HG03460 (cell line): ENCODE measurements at regions not wholly inside any gene's neighbourhood (a gene's known extent, or its start where the extent isn't known, plus 50 kb on each side); places are given as distances from the start of the nearest gene placed in this dataset.
"Not testable (repeated sequence)": the region's sequence is repeated elsewhere in the genome, so short reads cannot be mapped to it uniquely, and the experiment has no call there.

Experiments used
- ATAC-seq: cut with Tn5 transposase; IDR thresholded peaks from one replicate; pipeline ENCODE4 v1.9.1; 2021; ENCODE audit not compliant: unreplicated experiment

DNA sequence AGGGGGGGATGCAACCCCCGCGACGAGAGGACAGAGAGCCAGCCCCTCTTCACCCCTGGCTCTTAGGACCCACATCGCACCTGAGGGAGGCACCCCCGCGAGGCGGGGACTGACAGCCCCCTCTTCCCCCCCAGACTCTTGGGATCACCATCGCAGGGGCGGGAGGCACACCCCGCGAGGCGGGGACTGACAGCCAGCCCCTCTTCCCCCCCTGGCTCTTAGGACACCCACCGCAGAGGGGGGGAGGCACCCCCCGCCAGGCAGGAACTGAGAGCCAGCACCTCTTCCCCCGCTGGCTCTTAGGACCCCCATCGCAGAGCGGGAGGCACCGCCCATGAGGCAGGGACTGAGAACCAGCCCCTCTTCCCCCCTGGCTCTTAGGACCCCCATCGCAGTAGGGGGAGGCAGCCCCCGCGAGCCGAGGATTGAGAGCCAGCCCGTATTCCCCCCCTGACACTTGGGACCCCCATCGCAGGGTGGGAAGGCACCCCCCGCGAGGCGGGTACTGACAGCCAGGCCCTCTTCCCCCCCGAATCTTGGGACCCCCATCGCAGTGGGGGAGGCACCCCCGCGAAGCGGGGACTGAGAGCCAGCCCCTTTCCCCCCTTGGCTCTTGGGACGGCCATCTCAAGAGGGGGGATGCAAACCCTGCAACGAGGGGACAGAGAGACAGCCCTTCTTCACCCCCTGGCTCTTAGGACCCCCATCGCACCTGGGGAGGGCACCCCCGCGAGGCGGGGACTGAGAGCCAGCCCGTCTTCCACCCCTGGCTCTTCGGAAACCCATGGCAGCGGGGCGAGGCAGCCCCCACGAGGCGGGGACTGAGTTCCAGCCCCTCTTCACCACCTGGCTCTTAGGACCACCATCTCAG, 2425.1 kb upstream of the PCDH20 start:
- no peak for ATAC-seq

DNA sequence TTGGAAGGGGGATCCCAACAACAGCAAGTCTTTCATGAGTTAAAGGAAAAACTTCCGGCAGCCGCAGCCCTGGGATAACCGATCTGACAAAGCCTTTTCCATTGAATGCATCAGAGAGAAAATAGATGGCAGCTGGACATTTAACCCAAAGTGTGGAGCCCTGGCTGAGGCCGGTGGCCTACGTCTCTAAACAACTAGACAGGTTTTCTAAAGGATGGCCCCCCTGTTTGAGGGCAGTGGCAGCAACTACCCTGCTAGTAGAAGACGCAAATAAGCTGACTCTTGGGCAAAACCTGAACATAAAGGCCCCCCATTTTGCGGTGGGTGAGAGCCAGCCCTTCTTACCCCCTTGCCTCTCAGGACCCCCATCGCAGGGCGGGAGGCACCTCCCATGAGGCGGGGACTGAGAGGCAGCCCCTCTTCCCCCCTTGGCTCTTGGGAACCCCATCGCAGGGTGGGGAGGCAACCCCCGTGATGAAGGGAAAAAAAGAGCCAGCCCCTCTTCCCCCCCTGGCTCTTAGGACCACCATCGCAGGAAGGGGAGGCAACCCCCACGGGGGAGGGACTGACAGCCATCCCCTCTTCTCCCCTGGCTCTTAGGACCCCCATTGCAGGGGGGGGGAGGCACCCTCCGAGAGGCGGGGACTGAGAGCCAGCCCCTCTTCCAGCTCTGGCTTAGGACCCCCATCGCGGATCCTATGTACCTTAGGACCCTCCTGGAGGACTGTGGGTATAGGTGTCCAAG, 2422.9 kb upstream of the PCDH20 start:
- no peak for ATAC-seq

DNA sequence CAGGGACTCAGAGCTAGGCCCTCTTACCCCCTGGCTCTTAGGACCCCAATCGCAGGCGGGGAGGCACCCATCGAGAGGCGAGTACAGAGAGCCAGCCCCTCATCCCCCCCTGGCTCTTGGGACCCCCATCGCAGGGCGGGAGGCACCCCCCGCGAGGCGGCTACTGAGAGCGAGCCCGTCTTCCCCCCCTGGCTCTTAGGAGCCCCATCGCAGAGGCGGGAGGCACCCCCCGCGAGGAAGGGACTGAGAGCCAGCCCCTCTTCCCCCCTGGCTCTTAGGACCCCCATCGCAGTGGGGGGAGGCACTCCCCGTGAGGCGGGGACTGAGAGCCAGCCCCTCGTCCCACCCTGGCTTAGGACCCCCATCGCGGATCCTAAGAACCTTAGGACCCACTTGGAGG, 2422.1 kb upstream of the PCDH20 start:
- not testable (repeated sequence) for ATAC-seq

DNA sequence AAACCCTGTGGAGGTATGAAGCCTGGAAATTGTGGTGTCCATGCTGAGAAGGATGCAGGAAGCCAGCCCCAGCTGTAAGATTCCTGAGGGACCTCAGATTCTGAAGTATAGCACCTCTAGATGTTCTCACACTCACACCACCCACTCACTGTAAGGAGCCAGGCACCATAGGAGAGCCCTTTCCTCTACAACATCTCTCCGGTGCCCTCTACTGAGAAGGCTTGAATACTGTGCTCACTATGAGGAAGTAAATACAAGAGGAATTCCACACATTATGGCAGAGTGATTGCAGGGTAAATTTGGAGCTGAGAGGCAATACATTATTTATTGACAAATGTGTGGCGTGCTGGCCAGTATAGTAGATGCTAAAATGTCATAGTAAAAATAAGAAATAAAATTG, 2414.0 kb upstream of the PCDH20 start:
- not testable (repeated sequence) for ATAC-seq

DNA sequence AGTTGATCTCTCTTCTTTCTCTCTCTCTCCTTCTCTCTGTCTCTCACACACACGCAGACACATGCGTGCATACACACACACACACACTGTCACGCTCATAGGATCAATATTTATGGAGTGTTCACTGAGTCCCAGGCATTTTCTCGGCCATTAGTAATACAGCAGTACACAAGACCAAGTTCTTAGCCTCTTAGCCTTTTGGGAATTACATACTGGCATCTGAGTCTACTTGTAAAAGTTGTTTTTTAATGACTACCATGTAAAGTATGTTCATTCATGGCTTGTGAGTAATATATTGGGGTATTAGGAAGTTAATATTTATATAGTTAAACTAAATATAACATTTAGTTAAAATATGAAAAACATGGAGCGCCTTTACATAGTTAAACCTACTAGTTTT, 2406.1 kb upstream of the PCDH20 start:
- not testable (repeated sequence) for ATAC-seq

DNA sequence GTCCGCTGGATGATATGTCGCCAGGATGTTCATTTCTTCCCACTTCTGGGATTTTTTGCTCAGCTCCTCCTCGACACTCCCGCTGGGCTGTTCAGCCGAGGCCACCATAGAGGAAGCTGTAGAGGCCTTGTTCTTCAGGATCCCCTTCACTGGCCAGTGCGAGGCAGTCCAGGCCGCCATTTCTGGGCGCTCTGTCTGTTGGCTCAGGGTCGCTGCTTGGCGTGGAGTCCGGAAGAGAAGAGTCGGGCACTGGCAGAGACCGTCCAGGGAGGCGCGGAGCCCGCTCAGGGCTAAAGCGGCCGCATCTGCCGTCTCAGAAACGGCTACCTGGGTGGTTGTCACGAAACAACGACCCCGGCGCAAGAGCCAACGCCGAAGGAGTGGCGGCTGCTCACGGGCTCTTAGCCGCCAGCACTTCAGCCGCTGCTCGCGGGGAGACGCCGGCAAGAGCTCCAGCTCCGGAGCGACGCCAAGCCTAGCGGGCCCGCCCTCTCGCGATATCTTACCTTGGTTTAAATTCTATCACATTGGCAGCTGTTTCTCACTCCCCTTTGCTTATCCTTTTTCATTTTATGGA, 2395.9 kb upstream of the PCDH20 start:
- not testable (repeated sequence) for ATAC-seq

DNA sequence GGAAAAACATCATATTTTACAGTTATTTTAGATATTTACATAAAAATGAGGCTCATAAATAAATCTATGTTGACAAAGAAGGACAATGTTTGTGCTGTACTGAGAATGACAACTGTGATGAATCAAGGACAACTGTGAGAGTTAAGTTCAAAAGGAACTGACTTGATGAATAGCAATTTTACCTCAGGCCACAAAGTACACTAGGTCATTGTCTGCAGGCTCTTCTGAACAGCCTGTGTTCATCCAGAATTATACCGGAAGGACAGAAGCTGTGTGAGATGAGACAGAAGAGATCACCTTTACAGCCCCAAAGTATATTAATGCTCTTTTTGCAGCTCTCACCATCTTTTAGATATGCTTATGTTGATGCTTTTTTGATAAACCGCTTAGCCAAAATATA, 2375.5 kb upstream of the PCDH20 start:
- not testable (repeated sequence) for ATAC-seq

DNA sequence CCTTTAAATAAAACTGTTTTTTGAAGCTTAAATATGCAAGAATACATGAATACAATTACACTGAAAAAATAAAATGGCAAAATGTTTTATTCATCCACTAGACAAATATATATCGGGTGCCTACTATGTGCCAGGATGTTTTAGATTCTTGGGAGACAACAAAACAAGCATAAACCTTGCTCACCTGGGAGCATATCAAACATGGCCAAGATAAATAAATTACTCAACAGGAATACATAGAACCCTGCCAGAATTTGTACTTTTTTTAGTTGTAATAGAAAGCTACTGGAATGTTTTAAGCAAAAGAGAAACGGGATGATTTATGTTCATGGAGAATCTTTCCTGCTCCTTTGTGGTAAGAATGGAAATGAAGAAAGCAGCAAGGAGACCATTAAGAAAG, 2358.5 kb upstream of the PCDH20 start:
- ATAC-seq: no peak

DNA sequence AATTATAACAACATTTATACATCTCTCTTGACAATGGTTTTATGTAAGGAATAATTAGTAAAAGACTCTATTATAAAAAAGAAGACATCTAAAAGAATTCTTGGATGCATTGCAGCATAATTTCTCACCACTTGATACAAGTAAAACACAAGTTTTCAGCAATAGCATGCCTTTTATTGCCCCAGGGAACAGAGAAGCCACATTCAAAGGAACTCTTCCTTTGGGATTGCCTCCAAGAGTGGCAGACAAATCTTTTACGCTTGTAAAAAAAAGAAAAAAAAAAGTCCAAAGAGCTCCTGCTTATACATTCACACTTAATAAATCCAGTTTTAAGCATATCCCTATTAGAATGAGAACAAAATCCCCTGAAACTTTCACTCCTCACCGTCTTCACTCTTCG, 2357.8 kb upstream of the PCDH20 start:
- ATAC-seq: no peak

DNA sequence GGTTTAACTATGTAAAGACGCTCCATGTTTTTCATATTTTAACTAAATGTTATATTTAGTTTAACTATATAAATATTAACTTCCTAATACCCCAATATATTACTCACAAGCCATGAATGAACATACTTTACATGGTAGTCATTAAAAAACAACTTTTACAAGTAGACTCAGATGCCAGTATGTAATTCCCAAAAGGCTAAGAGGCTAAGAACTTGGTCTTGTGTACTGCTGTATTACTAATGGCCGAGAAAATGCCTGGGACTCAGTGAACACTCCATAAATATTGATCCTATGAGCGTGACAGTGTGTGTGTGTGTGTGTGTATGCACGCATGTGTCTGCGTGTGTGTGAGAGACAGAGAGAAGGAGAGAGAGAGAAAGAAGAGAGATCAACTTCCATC, 2342.0 kb upstream of the PCDH20 start:
- not testable (repeated sequence) for ATAC-seq

DNA sequence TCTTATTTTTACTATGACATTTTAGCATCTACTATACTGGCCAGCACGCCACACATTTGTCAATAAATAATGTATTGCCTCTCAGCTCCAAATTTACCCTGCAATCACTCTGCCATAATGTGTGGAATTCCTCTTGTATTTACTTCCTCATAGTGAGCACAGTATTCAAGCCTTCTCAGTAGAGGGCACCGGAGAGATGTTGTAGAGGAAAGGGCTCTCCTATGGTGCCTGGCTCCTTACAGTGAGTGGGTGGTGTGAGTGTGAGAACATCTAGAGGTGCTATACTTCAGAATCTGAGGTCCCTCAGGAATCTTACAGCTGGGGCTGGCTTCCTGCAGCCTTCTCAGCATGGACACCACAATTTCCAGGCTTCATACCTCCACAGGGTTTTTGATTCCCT, 2334.2 kb upstream of the PCDH20 start:
- not testable (repeated sequence) for ATAC-seq

DNA sequence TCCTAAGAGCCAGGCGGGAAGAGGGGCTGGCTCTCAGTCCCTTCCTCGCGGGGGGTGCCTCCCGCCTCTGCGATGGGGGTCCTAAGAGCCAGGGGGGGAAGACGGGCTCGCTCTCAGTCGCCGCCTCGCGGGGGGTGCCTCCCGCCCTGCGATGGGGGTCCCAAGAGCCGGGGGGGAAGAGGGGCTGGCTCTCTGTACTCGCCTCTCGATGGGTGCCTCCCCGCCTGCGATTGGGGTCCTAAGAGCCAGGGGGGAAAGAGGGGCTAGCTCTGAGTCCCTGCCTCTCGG, 2326.1 kb upstream of the PCDH20 start:
- ATAC-seq: not testable (repeated sequence)

DNA sequence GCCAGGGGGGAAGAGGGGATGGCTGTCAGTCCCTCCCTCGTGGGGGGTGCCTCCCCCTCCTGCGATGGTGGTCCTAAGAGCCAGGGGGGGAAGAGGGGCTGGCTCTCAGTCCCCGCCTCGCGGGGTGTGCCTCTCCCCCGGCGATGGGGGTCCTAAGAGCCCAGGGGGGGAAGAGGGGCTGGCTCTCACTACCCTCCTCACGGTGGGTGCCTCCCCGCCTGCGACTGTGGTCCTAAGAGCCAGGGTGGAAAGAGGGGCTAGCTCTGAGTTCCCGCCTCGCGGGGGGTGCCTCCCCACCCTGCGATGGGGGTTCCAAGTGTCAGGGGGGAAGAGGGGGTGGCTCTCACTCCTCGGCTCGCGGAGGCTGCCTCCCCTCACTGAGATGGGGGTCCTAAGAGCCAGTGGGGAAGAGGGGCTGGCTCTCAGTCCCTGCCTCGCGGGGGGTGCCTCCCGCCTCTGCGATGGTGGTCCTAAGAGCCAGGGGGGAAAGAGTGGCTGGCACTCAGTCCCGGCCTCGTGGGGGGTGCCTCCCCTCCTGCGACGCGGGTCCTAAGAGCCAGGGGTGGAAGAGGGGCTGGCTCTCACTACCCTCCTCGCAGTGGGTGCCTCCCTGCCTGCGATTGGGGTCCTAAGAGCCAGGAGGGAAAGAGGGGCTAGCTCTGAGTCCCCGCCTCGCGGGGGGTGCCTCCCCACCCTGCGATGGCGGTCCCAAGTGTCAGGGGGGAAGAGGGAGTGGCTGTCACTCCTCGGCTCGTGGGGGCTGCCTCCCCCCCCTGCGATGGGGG, 2325.6 kb upstream of the PCDH20 start:
- no peak for ATAC-seq

DNA sequence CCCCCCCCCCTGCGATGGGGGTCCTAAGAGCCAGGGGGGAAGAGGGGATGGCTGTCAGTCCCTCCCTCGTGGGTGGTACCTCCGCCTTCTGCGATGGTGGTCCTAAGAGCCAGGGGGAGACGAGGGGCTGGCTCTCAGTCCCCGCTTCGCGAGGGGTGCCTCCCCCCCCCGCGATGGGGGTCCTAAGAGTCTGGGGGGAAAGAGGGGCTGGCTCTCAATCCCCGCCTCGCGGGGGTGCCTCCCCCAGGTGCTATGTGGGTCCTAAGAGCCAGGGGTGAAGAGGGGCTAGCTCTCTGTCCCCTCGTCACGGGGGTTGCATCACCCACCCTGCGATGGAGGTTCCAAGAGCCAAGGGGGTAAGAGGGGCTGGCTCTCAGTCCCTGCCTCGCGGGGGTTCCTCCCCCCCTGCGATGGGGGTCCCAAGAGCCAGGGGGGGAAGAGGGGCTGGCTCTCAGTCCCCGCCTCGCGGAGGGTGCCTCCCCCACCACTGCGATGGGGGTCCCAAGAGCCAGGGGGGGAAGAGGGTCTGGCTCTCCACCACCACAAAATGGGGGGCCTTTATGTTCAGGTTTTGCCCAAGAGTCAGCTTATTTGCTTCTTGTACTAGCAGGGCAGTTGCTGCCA, 2323.6 kb upstream of the PCDH20 start:
- ATAC-seq: not testable (repeated sequence)

DNA sequence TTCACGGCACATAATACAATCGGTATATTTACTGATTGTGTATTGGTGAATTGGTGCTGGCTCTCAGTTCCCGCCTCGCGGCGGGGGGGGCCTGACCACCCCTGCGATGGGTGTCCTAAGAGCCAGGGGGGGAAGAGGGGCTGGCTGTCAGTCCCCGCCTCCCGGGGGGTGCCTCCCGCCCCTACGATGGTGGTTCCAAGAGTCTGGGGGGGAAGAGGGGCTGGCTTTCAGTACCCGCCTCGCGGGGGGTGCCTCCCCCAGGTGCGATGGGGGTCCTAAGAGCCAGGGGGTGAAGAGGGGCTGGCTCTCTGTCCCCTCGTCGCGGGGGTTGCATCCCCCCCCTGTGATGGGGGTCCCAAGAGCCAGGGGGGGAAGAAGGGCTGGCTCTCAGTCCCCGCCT, 2321.8 kb upstream of the PCDH20 start:
- no peak for ATAC-seq

DNA sequence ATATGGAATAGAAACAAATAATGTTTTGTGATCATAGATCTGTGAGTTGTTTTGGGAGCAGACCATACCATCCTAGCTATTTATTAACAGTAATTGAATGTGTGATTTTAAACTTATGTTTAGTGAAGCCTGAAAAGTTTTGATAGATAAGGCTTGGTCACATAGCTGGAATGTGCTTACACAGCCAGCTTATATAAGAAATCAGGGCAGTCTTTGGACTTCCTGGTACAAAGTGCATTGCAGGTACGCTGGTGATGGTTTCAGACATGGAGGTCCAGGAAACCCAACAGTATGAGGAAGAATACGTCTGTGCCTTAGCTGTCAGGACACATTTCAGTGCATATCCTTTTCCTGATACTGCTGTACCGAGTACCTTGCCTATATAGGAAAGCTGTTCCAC, 2316.2 kb upstream of the PCDH20 start:
- ATAC-seq: no peak

DNA sequence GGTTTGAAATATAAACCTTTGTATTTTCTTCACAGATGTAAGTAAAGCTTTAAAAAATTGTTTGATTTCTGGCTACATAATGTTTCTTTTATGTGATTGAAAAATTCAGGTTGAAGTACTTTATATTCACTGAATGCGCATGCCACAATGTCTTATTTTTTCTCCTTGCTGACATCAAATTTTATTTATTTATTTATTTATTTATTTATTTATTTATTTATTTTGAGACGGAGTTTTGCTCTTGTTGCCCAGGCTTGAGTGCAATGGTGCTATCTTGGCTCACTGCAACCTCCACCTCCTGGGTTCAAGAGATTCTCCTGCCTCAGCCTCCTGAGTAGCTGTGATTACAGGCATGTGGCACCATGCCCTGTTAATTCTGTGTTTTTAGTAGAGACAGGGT, 2296.5 kb upstream of the PCDH20 start:
- ATAC-seq: not testable (repeated sequence)

DNA sequence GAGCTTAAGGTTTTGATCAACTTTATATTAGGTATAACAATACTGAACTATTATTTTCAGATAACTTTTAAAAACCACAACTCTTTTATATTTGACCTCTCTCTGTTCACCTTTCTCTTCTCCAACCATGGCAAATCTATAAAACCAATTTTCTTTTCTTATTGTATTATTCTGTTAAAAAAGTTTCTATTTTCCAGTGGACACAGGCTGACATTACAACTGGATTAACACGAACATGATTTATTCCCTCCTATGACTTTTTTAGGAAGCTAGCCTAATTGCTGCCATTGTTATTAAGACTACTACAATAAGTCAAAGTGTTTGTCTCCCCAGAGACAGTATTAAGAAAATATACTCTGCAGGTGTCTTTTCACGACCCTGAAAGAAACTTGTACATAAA, 2291.1 kb upstream of the PCDH20 start:
- ATAC-seq: no peak

DNA sequence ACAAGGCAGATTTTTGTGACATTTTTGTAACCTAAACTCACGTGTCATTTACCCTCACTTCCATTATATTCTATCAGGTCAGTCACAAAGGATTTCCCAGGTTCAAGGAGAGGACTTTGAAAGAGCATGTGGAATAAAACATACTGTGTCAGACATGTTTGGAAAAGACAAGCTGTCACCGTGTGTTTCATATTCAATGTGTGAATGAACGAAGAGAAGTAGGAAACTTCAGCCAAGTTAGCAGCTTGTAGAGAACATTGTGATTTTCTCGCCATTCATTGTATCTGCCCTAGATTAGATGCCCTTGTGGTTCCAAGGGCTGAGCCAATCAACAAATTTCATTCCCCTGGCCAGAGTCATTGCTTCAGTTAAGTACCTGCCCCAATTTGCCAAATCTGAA, 2288.9 kb upstream of the PCDH20 start:
- ATAC-seq: no peak

DNA sequence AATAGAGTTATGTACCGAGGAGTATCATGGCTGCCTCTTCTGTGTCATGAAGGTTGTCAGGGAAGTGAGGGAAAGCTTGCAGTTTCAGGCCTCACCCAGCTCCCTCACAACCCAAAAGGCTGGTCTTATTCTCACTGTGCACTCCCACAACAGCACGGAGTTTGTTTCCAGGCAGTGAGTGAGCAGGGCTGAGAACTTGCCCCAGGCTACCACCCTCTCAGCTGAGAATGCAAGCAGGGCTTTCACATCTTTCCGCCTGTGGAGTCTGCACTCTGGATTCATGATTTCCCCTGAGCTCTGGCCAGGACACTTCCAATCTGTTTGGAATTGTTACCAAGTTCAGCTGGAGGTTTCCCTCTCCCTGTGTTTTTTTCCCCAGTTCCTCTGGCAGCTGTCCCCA, 2284.7 kb upstream of the PCDH20 start:
- ATAC-seq: no peak

DNA sequence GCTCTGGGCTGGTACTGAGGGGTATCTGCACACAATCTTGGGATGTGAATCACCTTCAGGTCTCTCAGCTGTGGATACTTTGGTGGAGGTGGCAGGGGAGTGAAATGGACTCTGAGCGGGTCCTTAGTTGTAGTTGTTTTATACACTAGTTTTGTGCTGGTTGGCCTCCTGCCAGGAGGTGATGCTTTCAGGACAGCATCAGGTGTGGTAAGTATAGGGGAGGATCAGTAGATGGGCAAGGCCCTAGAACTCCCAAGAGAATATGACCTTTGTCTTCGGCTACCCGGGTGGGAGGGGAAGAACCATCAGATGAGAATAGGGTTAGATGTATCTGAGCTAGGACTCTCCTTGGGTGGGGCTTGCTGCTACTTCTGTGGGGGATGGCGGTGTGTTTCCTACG, 2284.3 kb upstream of the PCDH20 start:
- ATAC-seq: no peak
